Body of pancreas (tissue), 4 donors: ENCODE measurements at regions not wholly inside any gene's neighbourhood (a gene's known extent, or its start where the extent isn't known, plus 50 kb on each side); places are given as distances from the start of the nearest gene placed in this dataset.

Source experiments
- CTCF ChIP-seq, 7 experiments: fragments of 450-650 bp in 4 of 7; fragments of 200-600 bp in 3 of 7; sonication (generic) in 3 of 7; IDR thresholded peaks; one replicate each; pipeline ENCODE4 v1.5.1; 2016 to 2019; ENCODE audit warnings: antibody characterized with exemption in 7 of 7
- POLR2A ChIP-seq, 3 donors: fragments of 450-650 bp; IDR thresholded peaks; one replicate each; pipeline ENCODE4 v1.6.1; 2016; ENCODE audit warnings: antibody characterized with exemption in 3 of 3, mild to moderate bottlenecking in 2 of 3

GRCh38 chr2:194054313-194054712, 1602.7 kb upstream of the SLC39A10 start:
- TF ChIP-seq CTCF (IDR thresholded peaks at IDR 0.05) (no peak), POLR2A (IDR thresholded peaks at IDR 0.05) (no peak)
